HCT116 (cell line): ENCODE measurements at regions not wholly inside any gene's neighbourhood (a gene's known extent, or its start where the extent isn't known, plus 50 kb on each side); places are given as distances from the start of the nearest gene placed in this dataset.

ENCODE experiments used
- ATAC-seq: fragments of 200-7000 bp; cut with Tn5 transposase; 2 replicates; pipeline ENCODE4 v1.9.1; 2020; ENCODE audit warnings: mild to moderate bottlenecking, moderate library complexity
- BruUV-seq: library from RNA; stranded (reverse); fragments of 400-500 nt; replicated peaks from 2 replicates; lab custom pipeline; 2021; lab: Mats Ljungman, UMichigan
- CTCF ChIA-PET: fragments of 300-600 bp; sonication (Branson Sonifier 250); formaldehyde crosslinking; loops from one replicate; lab custom pipeline; 2021; ENCODE audit warnings: antibody characterized with exemption; lab: Charles Lee
- POLR2A ChIA-PET: fragments of 300-600, 350-600 bp; sonication (Branson Sonifier 250); formaldehyde crosslinking; loops from one replicate; lab custom pipeline; 2021; ENCODE audit warnings: antibody characterized with exemption; lab: Charles Lee
- RAD21 ChIA-PET, 2 experiments: fragments of 300-600 bp; sonication (Branson Sonifier 250); formaldehyde crosslinking; loops; one replicate each; lab custom pipeline; 2023; ENCODE audit warnings: low total read pairs in 2 of 2; ENCODE audit not compliant: uncharacterized antibody in 2 of 2, unreplicated experiment in 2 of 2, low non-redundant PET in 1 of 2; lab: Charles Lee
- DNase-seq: peaks from one replicate; pipeline ENCODE4 v3.0.0-alpha.2; 2010; ENCODE audit warnings: low read depth, low spot score
- H2AFZ ChIP-seq: fragments of 200-600 bp; shearing (Covaris generic), sonication (generic); 2 replicates; pipeline ENCODE4 v1.6.1; 2017; ENCODE audit warnings: low read depth, mixed run types, mixed read lengths, antibody characterized with exemption, low read length; ENCODE audit not compliant: poor library complexity, severe bottlenecking
- H3K27ac ChIP-seq: 2 replicates; pipeline ENCODE4 v1.5.1; 2012; ENCODE audit warnings: low read depth, low read length
- H3K27me3 ChIP-seq: fragments of 200-600 bp; sonication (generic); 2 replicates; pipeline ENCODE4 v1.6.1; 2016; ENCODE audit warnings: mixed run types, low read length, mixed read lengths; ENCODE audit not compliant: insufficient read depth
- H3K36me3 ChIP-seq, 2 experiments: fragments of 200-500 bp in 1 of 2; fragments of 200-600 bp in 1 of 2; sonication (Bioruptor generic) in 1 of 2; sonication (generic) in 1 of 2; 2 replicates each; pipeline versions ENCODE4 v1.5.1 to v1.6.1; 2014 to 2016; ENCODE audit warnings: low read length in 2 of 2, inconsistent platforms in 1 of 2, mixed read lengths in 1 of 2, mixed run types in 1 of 2; ENCODE audit not compliant: insufficient read depth in 2 of 2, control insufficient read depth in 1 of 2
- H3K4me1 ChIP-seq, 2 experiments: fragments of 200-600 bp in 1 of 2; sonication (generic) in 1 of 2; 2 replicates each; pipeline versions ENCODE4 v1.5.1 to v1.6.1; 2012 to 2017; ENCODE audit warnings: low read length in 2 of 2, inconsistent platforms in 1 of 2, mild to moderate bottlenecking in 1 of 2, mixed read lengths in 1 of 2, mixed run types in 1 of 2, moderate library complexity in 1 of 2; ENCODE audit not compliant: insufficient read depth in 2 of 2, control insufficient read depth in 1 of 2
- H3K4me2 ChIP-seq: fragments of 200-600 bp; sonication (generic); 2 replicates; pipeline ENCODE4 v1.6.1; 2017; ENCODE audit warnings: mixed run types, low read length, mixed read lengths
- H3K4me3 ChIP-seq, 2 experiments: fragments of 200-600 bp in 1 of 2; sonication (generic) in 1 of 2; replicated peaks in 1 of 2; 2 replicates each; pipeline ENCODE4 v1.5.1; 2011 to 2016; ENCODE audit warnings: low read length in 2 of 2, control low read depth in 1 of 2, low read depth in 1 of 2, mild to moderate bottlenecking in 1 of 2, mixed read lengths in 1 of 2, mixed run types in 1 of 2
- H3K79me2 ChIP-seq: fragments of 200-600 bp; sonication (generic); 2 replicates; pipeline ENCODE4 v1.6.1; 2017; ENCODE audit warnings: mild to moderate bottlenecking, mixed run types, low read length, moderate library complexity, mixed read lengths; ENCODE audit not compliant: insufficient read depth
- H3K9ac ChIP-seq: fragments of 200-600 bp; sonication (generic); 2 replicates; pipeline ENCODE4 v1.6.1; 2016; ENCODE audit warnings: low read length, mixed read lengths
- H3K9me2 ChIP-seq: fragments of 200-600 bp; sonication (generic), shearing (Covaris generic); 2 replicates; pipeline ENCODE4 v1.6.1; 2017; ENCODE audit warnings: mixed run types, mild to moderate bottlenecking, moderate library complexity; ENCODE audit not compliant: insufficient read depth
- H3K9me3 ChIP-seq, 2 experiments: fragments of 200-500 bp in 1 of 2; fragments of 200-600 bp in 1 of 2; sonication (Bioruptor generic) in 1 of 2; sonication (generic) in 1 of 2; 2 replicates each; pipeline ENCODE4 v1.6.1; 2014 to 2017; ENCODE audit warnings: low read length in 2 of 2, mixed read lengths in 2 of 2, inconsistent platforms in 1 of 2, low read depth in 1 of 2, mild to moderate bottlenecking in 1 of 2, mixed run types in 1 of 2, moderate library complexity in 1 of 2; ENCODE audit not compliant: control insufficient read depth in 1 of 2, insufficient read depth in 1 of 2
- H4K20me1 ChIP-seq: fragments of 200-600 bp; sonication (generic), shearing (Covaris generic); 2 replicates; pipeline ENCODE4 v1.6.1; 2017; ENCODE audit warnings: mixed run types, mild to moderate bottlenecking, moderate library complexity; ENCODE audit not compliant: insufficient read depth
- CEBPB ChIP-seq: IDR thresholded peaks from 2 replicates; pipeline ENCODE4 v1.6.1; 2012; ENCODE audit warnings: low read depth
- EGR1 ChIP-seq: IDR thresholded peaks from 2 replicates; pipeline ENCODE4 v1.6.1; 2012; ENCODE audit warnings: low read depth
- POLR2A ChIP-seq: IDR thresholded peaks from 2 replicates; pipeline ENCODE4 v1.7.0; 2011; ENCODE audit warnings: borderline replicate concordance; ENCODE audit not compliant: insufficient read depth, insufficient read length; ENCODE audit errors: extremely low read depth
- POLR2AphosphoS5 ChIP-seq: IDR thresholded peaks from 2 replicates; pipeline ENCODE4 v1.6.1; 2011; ENCODE audit warnings: mild to moderate bottlenecking, low read depth, low read length, moderate library complexity
- ZFX ChIP-seq: fragments of 450-650 bp; IDR thresholded peaks from 2 replicates; pipeline ENCODE4 v1.6.1; 2017
- intact Hi-C: fragments of 100-400 bp; cut with micrococcal nuclease; formaldehyde crosslinking; loops from 2 replicates; pipeline ENCODE4 v1.10.0; 2022
- TF ChIP-seq, protein P1 (sequence below), 3 experiments: fragments of 200-600 bp in 1 of 3; sonication (generic) in 1 of 3; IDR thresholded peaks in 2 of 3; conservative IDR thresholded peaks in 1 of 3; 2 replicates each; pipeline ENCODE4 v1.5.1; 2012 to 2017; ENCODE audit warnings: low read depth in 2 of 3, low read length in 2 of 3, antibody characterized with exemption in 1 of 3, borderline replicate concordance in 1 of 3, control low read depth in 1 of 3, mild to moderate bottlenecking in 1 of 3, mixed read lengths in 1 of 3, mixed run types in 1 of 3, moderate library complexity in 1 of 3; ENCODE audit not compliant: insufficient read depth in 1 of 3
- TF ChIP-seq, protein P2 (sequence below): IDR thresholded peaks from 2 replicates; pipeline ENCODE4 v1.6.1; 2012; ENCODE audit warnings: low read depth

DNA sequence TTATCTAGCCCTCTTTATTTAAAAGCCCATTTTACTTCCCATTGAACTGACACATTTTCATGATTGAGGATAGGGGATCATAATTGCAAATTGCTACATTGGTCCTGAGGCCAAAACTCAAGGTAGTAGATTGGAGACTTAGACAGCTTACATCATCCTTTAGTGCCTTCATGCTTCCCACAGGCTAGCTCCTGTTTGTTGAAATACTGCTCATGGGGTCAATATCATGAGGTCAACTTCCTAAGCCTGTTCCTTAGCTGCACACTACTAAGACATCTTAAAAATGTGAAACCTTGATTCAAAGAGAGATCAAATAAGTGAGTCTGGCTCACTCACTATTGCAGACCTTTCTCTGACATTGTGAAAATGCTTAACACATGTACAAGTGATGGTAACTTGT, 113.0 kb downstream of the TBC1D30 start:
- Histone ChIP-seq H4K20me1 (no peaks in the 10 kb centered on the region), H3K9me3 (no peaks in the 10 kb centered on the region), H2AFZ (no peak overlapping the region), H3K36me3 (no peaks in the 10 kb centered on the region), H3K9me2 (no peaks in the 10 kb centered on the region), H3K9ac (no peak overlapping the region), H3K79me2 (no peaks in the 10 kb centered on the region), H3K4me1 (no peaks in the 10 kb centered on the region), H3K27ac (no peak overlapping the region), H3K4me3 (no peak overlapping the region), H3K27me3 (no peaks in the 10 kb centered on the region), H3K4me2 (no peak overlapping the region)
- RAD21 ChIA-PET = no interaction called here
- POLR2A ChIA-PET = no interaction called here
- ATAC-seq (no peak), DNase-seq (no peak)
- intact Hi-C loops = no loop called here
- CTCF ChIA-PET = no interaction called here
- TF ChIP-seq, protein P1, sequence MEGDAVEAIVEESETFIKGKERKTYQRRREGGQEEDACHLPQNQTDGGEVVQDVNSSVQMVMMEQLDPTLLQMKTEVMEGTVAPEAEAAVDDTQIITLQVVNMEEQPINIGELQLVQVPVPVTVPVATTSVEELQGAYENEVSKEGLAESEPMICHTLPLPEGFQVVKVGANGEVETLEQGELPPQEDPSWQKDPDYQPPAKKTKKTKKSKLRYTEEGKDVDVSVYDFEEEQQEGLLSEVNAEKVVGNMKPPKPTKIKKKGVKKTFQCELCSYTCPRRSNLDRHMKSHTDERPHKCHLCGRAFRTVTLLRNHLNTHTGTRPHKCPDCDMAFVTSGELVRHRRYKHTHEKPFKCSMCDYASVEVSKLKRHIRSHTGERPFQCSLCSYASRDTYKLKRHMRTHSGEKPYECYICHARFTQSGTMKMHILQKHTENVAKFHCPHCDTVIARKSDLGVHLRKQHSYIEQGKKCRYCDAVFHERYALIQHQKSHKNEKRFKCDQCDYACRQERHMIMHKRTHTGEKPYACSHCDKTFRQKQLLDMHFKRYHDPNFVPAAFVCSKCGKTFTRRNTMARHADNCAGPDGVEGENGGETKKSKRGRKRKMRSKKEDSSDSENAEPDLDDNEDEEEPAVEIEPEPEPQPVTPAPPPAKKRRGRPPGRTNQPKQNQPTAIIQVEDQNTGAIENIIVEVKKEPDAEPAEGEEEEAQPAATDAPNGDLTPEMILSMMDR (IDR thresholded peaks at IDR 0.05 in 2 of 3, conservative IDR thresholded peaks at IDR 0.05 in 1 of 3; ENCODE audit: borderline replicate concordance in 1 of 3, insufficient read depth in 1 of 3, low read depth in 2 of 3, low read length in 2 of 3) = no peak
- TF ChIP-seq ZFX = no peak
- no peak for TF ChIP-seq POLR2AphosphoS5
- BruUV-seq = no TSS peak

DNA sequence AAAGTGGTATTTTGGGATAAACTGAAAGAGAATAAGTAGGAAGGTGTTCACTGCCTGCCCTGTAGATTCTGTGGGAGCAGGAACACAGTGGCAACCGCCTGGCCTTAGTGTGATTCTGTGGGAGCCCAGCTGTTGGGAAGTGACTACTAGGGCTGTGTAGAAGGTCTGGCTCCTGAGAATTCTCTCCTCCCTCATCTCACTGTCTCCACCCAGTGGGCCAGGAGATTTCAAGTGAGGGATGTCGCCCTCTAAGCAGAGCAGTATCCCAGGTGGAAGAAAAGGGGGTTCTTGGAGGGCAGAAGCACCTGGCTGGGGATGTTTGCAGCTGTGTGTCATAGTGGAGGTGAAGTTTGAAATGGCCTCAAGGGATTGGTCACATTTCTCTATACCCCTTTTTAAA, 113.7 kb downstream of the TBC1D30 start:
- no peaks in the 10 kb centered on the region for H3K27me3 ChIP-seq
- no peak overlapping the region for H3K9ac ChIP-seq
- H3K36me3 ChIP-seq = no peaks in the 10 kb centered on the region
- DNase-seq = no peak
- H3K9me2 ChIP-seq = no peaks in the 10 kb centered on the region
- 0 out of 2 replicates have a peak, but pooled peaks have one; percentile 42 for ATAC-seq
- no peaks in the 10 kb centered on the region for H4K20me1 ChIP-seq
- no peaks in the 10 kb centered on the region for H3K9me3 ChIP-seq
- H3K79me2 ChIP-seq = no peaks in the 10 kb centered on the region
- TF ChIP-seq EGR1 = no peak
- no peak for TF ChIP-seq ZFX
- no peak for TF ChIP-seq CEBPB
- TF ChIP-seq POLR2A = no peak
- TF ChIP-seq, protein P2, sequence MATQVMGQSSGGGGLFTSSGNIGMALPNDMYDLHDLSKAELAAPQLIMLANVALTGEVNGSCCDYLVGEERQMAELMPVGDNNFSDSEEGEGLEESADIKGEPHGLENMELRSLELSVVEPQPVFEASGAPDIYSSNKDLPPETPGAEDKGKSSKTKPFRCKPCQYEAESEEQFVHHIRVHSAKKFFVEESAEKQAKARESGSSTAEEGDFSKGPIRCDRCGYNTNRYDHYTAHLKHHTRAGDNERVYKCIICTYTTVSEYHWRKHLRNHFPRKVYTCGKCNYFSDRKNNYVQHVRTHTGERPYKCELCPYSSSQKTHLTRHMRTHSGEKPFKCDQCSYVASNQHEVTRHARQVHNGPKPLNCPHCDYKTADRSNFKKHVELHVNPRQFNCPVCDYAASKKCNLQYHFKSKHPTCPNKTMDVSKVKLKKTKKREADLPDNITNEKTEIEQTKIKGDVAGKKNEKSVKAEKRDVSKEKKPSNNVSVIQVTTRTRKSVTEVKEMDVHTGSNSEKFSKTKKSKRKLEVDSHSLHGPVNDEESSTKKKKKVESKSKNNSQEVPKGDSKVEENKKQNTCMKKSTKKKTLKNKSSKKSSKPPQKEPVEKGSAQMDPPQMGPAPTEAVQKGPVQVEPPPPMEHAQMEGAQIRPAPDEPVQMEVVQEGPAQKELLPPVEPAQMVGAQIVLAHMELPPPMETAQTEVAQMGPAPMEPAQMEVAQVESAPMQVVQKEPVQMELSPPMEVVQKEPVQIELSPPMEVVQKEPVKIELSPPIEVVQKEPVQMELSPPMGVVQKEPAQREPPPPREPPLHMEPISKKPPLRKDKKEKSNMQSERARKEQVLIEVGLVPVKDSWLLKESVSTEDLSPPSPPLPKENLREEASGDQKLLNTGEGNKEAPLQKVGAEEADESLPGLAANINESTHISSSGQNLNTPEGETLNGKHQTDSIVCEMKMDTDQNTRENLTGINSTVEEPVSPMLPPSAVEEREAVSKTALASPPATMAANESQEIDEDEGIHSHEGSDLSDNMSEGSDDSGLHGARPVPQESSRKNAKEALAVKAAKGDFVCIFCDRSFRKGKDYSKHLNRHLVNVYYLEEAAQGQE = no peak
- TF ChIP-seq, protein P1 (IDR thresholded peaks at IDR 0.05 in 2 of 3, conservative IDR thresholded peaks at IDR 0.05 in 1 of 3; ENCODE audit: borderline replicate concordance in 1 of 3, insufficient read depth in 1 of 3, low read depth in 2 of 3, low read length in 2 of 3) = no peak
- TF ChIP-seq, all 23 proteins: peak for 0
- H2AFZ ChIP-seq = no peak overlapping the region
- POLR2A ChIA-PET = no interaction called here
- no peak overlapping the region for H3K27ac ChIP-seq
- BruUV-seq = no TSS peak
- RAD21 ChIA-PET = no interaction called here
- intact Hi-C loops = no loop called here
- CTCF ChIA-PET = no interaction called here
- H3K4me2 ChIP-seq = no peak overlapping the region
- no peak overlapping the region for H3K4me3 ChIP-seq
- no peaks in the 10 kb centered on the region for H3K4me1 ChIP-seq
